Natural killer cell (primary cell): ENCODE measurements at regions not wholly inside any gene's neighbourhood (a gene's known extent, or its start where the extent isn't known, plus 50 kb on each side); places are given as distances from the start of the nearest gene placed in this dataset.

Source experiments
- ATAC-seq, 3 donors: fragments of 150-1000 bp in 2 of 3; fragments of 200-7000 bp in 1 of 3; cut with Tn5 transposase; 1 replicate in 1 of 3; 2 replicates in 2 of 3; pipeline ENCODE4 v1.10.0; 2021; ENCODE audit warnings: mild to moderate bottlenecking in 2 of 3, moderate library complexity in 2 of 3
- DNase-seq, 2 donors: peaks; one replicate each; pipeline versions ENCODE4 v3.0.0 to v3.0.0-alpha.2; 2013 to 2021; ENCODE audit warnings: mixed read lengths in 1 of 2
- H3K27ac ChIP-seq: one replicate; pipeline ENCODE4 v1.5.1; 2013; ENCODE audit warnings: mild to moderate bottlenecking, low read length
- H3K27me3 ChIP-seq: one replicate; pipeline ENCODE4 v1.6.1; 2013; ENCODE audit warnings: low read length; ENCODE audit not compliant: control insufficient read depth, insufficient read depth
- H3K36me3 ChIP-seq: one replicate; pipeline ENCODE4 v1.6.1; 2013; ENCODE audit warnings: low read length; ENCODE audit not compliant: control insufficient read depth, insufficient read depth
- H3K4me1 ChIP-seq: one replicate; pipeline ENCODE4 v1.6.1; 2013; ENCODE audit warnings: low read length; ENCODE audit not compliant: control insufficient read depth, insufficient read depth
- H3K4me3 ChIP-seq: one replicate; pipeline ENCODE4 v1.5.1; 2013; ENCODE audit warnings: low read length
- H3K9me3 ChIP-seq: one replicate; pipeline ENCODE4 v1.6.1; 2013; ENCODE audit warnings: low read length; ENCODE audit not compliant: control insufficient read depth, insufficient read depth
- H3K27ac Mint-ChIP-seq, 2 donors: one replicate each; pipeline ENCODE4 v1.8.0; 2022; ENCODE audit warnings: mild to moderate bottlenecking in 2 of 2, mixed read lengths in 2 of 2, moderate library complexity in 1 of 2
- H3K27me3 Mint-ChIP-seq, 2 donors: one replicate each; pipeline ENCODE4 v1.8.0; 2022; ENCODE audit warnings: low read depth in 2 of 2, mixed read lengths in 2 of 2
- H3K36me3 Mint-ChIP-seq: one replicate; pipeline ENCODE4 v1.8.0; 2022; ENCODE audit warnings: mixed read lengths
- H3K4me1 Mint-ChIP-seq, 2 donors: one replicate each; pipeline ENCODE4 v1.8.0; 2022; ENCODE audit warnings: mixed read lengths in 2 of 2
- H3K4me3 Mint-ChIP-seq: one replicate; pipeline ENCODE4 v1.8.0; 2022; ENCODE audit warnings: mild to moderate bottlenecking, moderate library complexity, mixed read lengths
- H3K9me3 Mint-ChIP-seq, 2 donors: one replicate each; pipeline ENCODE4 v1.8.0; 2022; ENCODE audit warnings: mixed read lengths in 2 of 2
- CTCF ChIP-seq: fragments of 200-600 bp; IDR thresholded peaks from one replicate; pipeline ENCODE4 v1.8.0; 2022; ENCODE audit warnings: antibody characterized with exemption
- WGBS: methylation state at CpG from one replicate; pipeline ENCODE4 v1.1.7; 2013; ENCODE audit warnings: missing lambda C conversion rate; ENCODE audit not compliant: insufficient coverage; 5-methylcytosine and 5-hydroxymethylcytosine counted together
- intact Hi-C: fragments of 100-400 bp; cut with micrococcal nuclease; formaldehyde crosslinking; loops from one replicate; pipeline ENCODE4 v1.14.2; 2022

GRCh38 chr12:107344035-107344808, 250.9 kb upstream of the CRY1 start:
- no peaks in the 10 kb centered on the region for H3K36me3 Mint-ChIP-seq
- ATAC-seq, result no peak
- no peak for TF ChIP-seq CTCF
- H3K9me3 ChIP-seq, result no peaks in the 10 kb centered on the region
- H3K36me3 ChIP-seq, result no peaks in the 10 kb centered on the region
- no peak overlapping the region for H3K4me3 Mint-ChIP-seq
- no peak overlapping the region for H3K27ac Mint-ChIP-seq
- WGBS, result 94% methylated on average over 3 of the region's 3 CpGs
- no peaks in the 10 kb centered on the region for H3K4me1 ChIP-seq
- no peaks in the 10 kb centered on the region for H3K9me3 Mint-ChIP-seq
- H3K27me3 Mint-ChIP-seq, result peaks cover 0 to 3% of the 10 kb centered on the region in 2 donors
- H3K4me3 ChIP-seq, result no peak overlapping the region
- H3K4me1 Mint-ChIP-seq, result peaks cover 12 to 23% of the 10 kb centered on the region in 2 donors
- DNase-seq, result no peak
- intact Hi-C loops, result no loop called here
- no peak overlapping the region for H3K27ac ChIP-seq
- H3K27me3 ChIP-seq, result no peaks in the 10 kb centered on the region

- H3K27ac Mint-ChIP-seq, result no peak overlapping the region
- DNase-seq (no peak), ATAC-seq (no peak)
- TF ChIP-seq CTCF, result no peak
- no peaks in the 10 kb centered on the region for H3K9me3 ChIP-seq
- H3K36me3 ChIP-seq, result no peaks in the 10 kb centered on the region
- H3K9me3 Mint-ChIP-seq, result no peaks in the 10 kb centered on the region
- intact Hi-C loops, result loop anchor here (5.0 kb wide), 1 partner anchor 35 kb away; no protein-coding TSS in a partner anchor
- no peak overlapping the region for H3K27ac ChIP-seq
- no peak overlapping the region for H3K4me3 Mint-ChIP-seq
- H3K4me3 ChIP-seq, result no peak overlapping the region
- WGBS, result 91% methylated on average over 3 of the region's 3 CpGs
- no peaks in the 10 kb centered on the region for H3K27me3 ChIP-seq
- peaks cover 0 to 3% of the 10 kb centered on the region in 2 donors for H3K27me3 Mint-ChIP-seq
- peaks cover 4% of the 10 kb centered on the region for H3K4me1 ChIP-seq
- peaks cover 21 to 28% of the 10 kb centered on the region in 2 donors for H3K4me1 Mint-ChIP-seq
- no peaks in the 10 kb centered on the region for H3K36me3 Mint-ChIP-seq
Observed at GRCh38 chr12:107347261-107347660, 253.9 kb upstream of the CRY1 start.

GRCh38 chr12:107349008-107349747, 255.8 kb upstream of the CRY1 start:
- H3K36me3 Mint-ChIP-seq, result no peaks in the 10 kb centered on the region
- Histone ChIP-seq H3K4me1 (peaks cover 13% of the 10 kb centered on the region), H3K36me3 (no peaks in the 10 kb centered on the region), H3K27me3 (no peaks in the 10 kb centered on the region), H3K4me3 (no peak overlapping the region), H3K27ac (no peak overlapping the region), H3K9me3 (no peaks in the 10 kb centered on the region)
- H3K9me3 Mint-ChIP-seq, result no peaks in the 10 kb centered on the region
- 85% methylated on average over 5 of the region's 5 CpGs for WGBS
- DNase-seq (no peak), ATAC-seq (no peak)
- no peak for TF ChIP-seq CTCF
- no peak overlapping the region for H3K27ac Mint-ChIP-seq
- intact Hi-C loops, result loop anchor here (5.0 kb wide), 1 partner anchor 33 kb away; no protein-coding TSS in a partner anchor
- H3K4me1 Mint-ChIP-seq, result peaks cover 32 to 37% of the 10 kb centered on the region in 2 donors
- no peak overlapping the region for H3K4me3 Mint-ChIP-seq
- H3K27me3 Mint-ChIP-seq, result no peaks in the 10 kb centered on the region
